Astrocyte (in vitro differentiated cells and primary cell): ENCODE measurements at regions not wholly inside any gene's neighbourhood (a gene's known extent, or its start where the extent isn't known, plus 50 kb on each side); places are given as distances from the start of the nearest gene placed in this dataset.

Experiments
- EZH2 ChIP-seq: IDR thresholded peaks from 2 replicates; pipeline ENCODE4 v1.6.1; 2012; ENCODE audit warnings: mild to moderate bottlenecking, low read length, inconsistent platforms; ENCODE audit not compliant: insufficient read depth
- TF ChIP-seq, protein P1 (sequence below): IDR thresholded peaks from 2 replicates; pipeline ENCODE4 v1.5.1; 2011; ENCODE audit warnings: low read depth, mild to moderate bottlenecking, inconsistent platforms, low read length, moderate library complexity; ENCODE audit not compliant: insufficient read depth

GRCh38 chr15:49707598-49707997 lies 86.8 kb downstream of the DTWD1 start:
- TF ChIP-seq, protein P1, sequence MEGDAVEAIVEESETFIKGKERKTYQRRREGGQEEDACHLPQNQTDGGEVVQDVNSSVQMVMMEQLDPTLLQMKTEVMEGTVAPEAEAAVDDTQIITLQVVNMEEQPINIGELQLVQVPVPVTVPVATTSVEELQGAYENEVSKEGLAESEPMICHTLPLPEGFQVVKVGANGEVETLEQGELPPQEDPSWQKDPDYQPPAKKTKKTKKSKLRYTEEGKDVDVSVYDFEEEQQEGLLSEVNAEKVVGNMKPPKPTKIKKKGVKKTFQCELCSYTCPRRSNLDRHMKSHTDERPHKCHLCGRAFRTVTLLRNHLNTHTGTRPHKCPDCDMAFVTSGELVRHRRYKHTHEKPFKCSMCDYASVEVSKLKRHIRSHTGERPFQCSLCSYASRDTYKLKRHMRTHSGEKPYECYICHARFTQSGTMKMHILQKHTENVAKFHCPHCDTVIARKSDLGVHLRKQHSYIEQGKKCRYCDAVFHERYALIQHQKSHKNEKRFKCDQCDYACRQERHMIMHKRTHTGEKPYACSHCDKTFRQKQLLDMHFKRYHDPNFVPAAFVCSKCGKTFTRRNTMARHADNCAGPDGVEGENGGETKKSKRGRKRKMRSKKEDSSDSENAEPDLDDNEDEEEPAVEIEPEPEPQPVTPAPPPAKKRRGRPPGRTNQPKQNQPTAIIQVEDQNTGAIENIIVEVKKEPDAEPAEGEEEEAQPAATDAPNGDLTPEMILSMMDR, result no peak
- TF ChIP-seq EZH2, result no peak
